ENCODE measurements at regions not wholly inside any gene's neighbourhood (a gene's known extent, or its start where the extent isn't known, plus 50 kb on each side); places are given as distances from the start of the nearest gene placed in this dataset.

GRCh38 chr6:154569156-154569862 lies 58.8 kb upstream of the CNKSR3 start:
- TF ChIP-seq EZH2 (IDR thresholded peaks at IDR 0.05; ENCODE audit: low read length): no peak
- TF ChIP-seq CTCF (optimal IDR thresholded peaks at IDR 0.05 in 1 of 3, IDR thresholded peaks at IDR 0.05 in 1 of 3, conservative IDR thresholded peaks at IDR 0.05 in 1 of 3; ENCODE audit: extremely low read depth in 1 of 3, insufficient read depth in 2 of 3, low read length in 3 of 3): no peak
- H3K9ac ChIP-seq (ENCODE audit: control insufficient read depth, extremely low read depth, insufficient read depth, low read length): no peak overlapping the region
- H3K4me1 ChIP-seq (ENCODE audit: control insufficient read depth, extremely low read depth, insufficient read depth, low read length): no peaks in the 10 kb centered on the region
- DNase-seq (ENCODE audit: low read depth, low spot score) (no peak), FAIRE-seq (no peak)
- H3K36me3 ChIP-seq (ENCODE audit: control insufficient read depth in 2 of 2, extremely low read depth in 1 of 2, insufficient read depth in 2 of 2, low read length in 2 of 2): no peaks in the 10 kb centered on the region
- dilution Hi-C loops (cut with MboI; ENCODE audit: extremely low pct_ligation_motif_present, low sequenced_read_pairs): no loop called here
- no peaks in the 10 kb centered on the region for H3K9me1 ChIP-seq (ENCODE audit: control insufficient read depth, extremely low read depth, insufficient read depth, low read length)
- H3K27me3 ChIP-seq (ENCODE audit: control insufficient read depth, extremely low read depth, insufficient read depth, low read length): no peaks in the 10 kb centered on the region
- no peaks in the 10 kb centered on the region for H4K20me1 ChIP-seq (ENCODE audit: control insufficient read depth, extremely low read depth, insufficient read depth, low read length)
- no peaks in the 10 kb centered on the region for H3K9me3 ChIP-seq (ENCODE audit: control insufficient read depth, low read depth, low read length)
- no peak overlapping the region for H2AFZ ChIP-seq (ENCODE audit: control insufficient read depth, low read length)
- no peak overlapping the region for H3K4me2 ChIP-seq (ENCODE audit: control insufficient read depth, extremely low read depth, insufficient read depth, low read depth, low read length)
- H3K27ac ChIP-seq (ENCODE audit: control insufficient read depth, insufficient read depth, low read length): no peak overlapping the region
- H3K4me3 ChIP-seq (ENCODE audit: control insufficient read depth in 2 of 3, extremely low read depth in 1 of 3, insufficient read depth in 2 of 3, low read depth in 1 of 3, low read length in 3 of 3): no peak overlapping the region
- no peaks in the 10 kb centered on the region for H3K79me2 ChIP-seq (ENCODE audit: control insufficient read depth, insufficient read depth, low read length)

DNA sequence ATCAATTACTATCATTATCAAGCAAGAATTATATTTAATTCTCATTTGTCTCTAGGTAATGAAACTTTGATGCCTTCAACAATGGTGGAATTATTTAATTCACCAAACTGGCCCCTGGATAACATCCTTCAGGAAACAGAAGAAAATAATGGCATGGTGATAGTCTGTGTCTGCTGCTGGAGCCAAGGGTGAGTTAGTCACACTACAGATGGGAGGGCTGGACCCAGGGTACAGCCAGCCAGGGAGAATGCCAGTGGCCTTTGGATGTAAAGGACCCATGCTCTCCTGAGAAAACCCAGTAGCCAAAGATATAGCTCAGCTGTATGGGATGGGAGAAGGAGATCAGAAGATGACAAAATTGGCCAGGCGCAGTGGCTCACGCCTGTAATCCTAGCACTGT lies 60.0 kb upstream of the CNKSR3 start:
- FAIRE-seq: no peak
- H3K9me3 ChIP-seq (ENCODE audit: control insufficient read depth, low read depth, low read length): no peaks in the 10 kb centered on the region

More for the DNA sequence above, 60.0 kb upstream of the CNKSR3 start:
- H3K9ac ChIP-seq (ENCODE audit: control insufficient read depth, extremely low read depth, insufficient read depth, low read length): no peak overlapping the region
- no peak overlapping the region for H2AFZ ChIP-seq (ENCODE audit: control insufficient read depth, low read length)
- H3K27me3 ChIP-seq (ENCODE audit: control insufficient read depth, extremely low read depth, insufficient read depth, low read length): no peaks in the 10 kb centered on the region
- DNase-seq (ENCODE audit: low read depth, low spot score): no peak
- no peak overlapping the region for H3K4me2 ChIP-seq (ENCODE audit: control insufficient read depth, extremely low read depth, insufficient read depth, low read depth, low read length)
- H4K20me1 ChIP-seq (ENCODE audit: control insufficient read depth, extremely low read depth, insufficient read depth, low read length): no peaks in the 10 kb centered on the region
- no peak overlapping the region for H3K27ac ChIP-seq (ENCODE audit: control insufficient read depth, insufficient read depth, low read length)
- H3K36me3 ChIP-seq (ENCODE audit: control insufficient read depth in 2 of 2, extremely low read depth in 1 of 2, insufficient read depth in 2 of 2, low read length in 2 of 2): no peaks in the 10 kb centered on the region
- no peaks in the 10 kb centered on the region for H3K9me1 ChIP-seq (ENCODE audit: control insufficient read depth, extremely low read depth, insufficient read depth, low read length)
- no peak for TF ChIP-seq EZH2 (IDR thresholded peaks at IDR 0.05; ENCODE audit: low read length)
- no peak for TF ChIP-seq CTCF (optimal IDR thresholded peaks at IDR 0.05 in 1 of 3, IDR thresholded peaks at IDR 0.05 in 1 of 3, conservative IDR thresholded peaks at IDR 0.05 in 1 of 3; ENCODE audit: extremely low read depth in 1 of 3, insufficient read depth in 2 of 3, low read length in 3 of 3)
- dilution Hi-C loops (cut with MboI; ENCODE audit: extremely low pct_ligation_motif_present, low sequenced_read_pairs): no loop called here
- no peaks in the 10 kb centered on the region for H3K4me1 ChIP-seq (ENCODE audit: control insufficient read depth, extremely low read depth, insufficient read depth, low read length)
- H3K79me2 ChIP-seq (ENCODE audit: control insufficient read depth, insufficient read depth, low read length): no peaks in the 10 kb centered on the region
- no peak overlapping the region for H3K4me3 ChIP-seq (ENCODE audit: control insufficient read depth in 2 of 3, extremely low read depth in 1 of 3, insufficient read depth in 2 of 3, low read depth in 1 of 3, low read length in 3 of 3)
